GM23338 (cell line): ENCODE measurements at regions not wholly inside any gene's neighbourhood (a gene's known extent, or its start where the extent isn't known, plus 50 kb on each side); places are given as distances from the start of the nearest gene placed in this dataset.

Experiments used
- ATAC-seq: fragments of 200-7000 bp; cut with Tn5 transposase; 3 replicates; pipeline ENCODE4 v1.9.1; 2020
- DNase-seq: peaks from one replicate; pipeline ENCODE4 v3.0.0-alpha.2; 2015; ENCODE audit warnings: low spot score
- H2AFZ ChIP-seq: fragments of 200-600 bp; sonication (generic); 2 replicates; pipeline ENCODE4 v1.8.0; 2016; ENCODE audit warnings: antibody characterized with exemption, mild to moderate bottlenecking, moderate library complexity
- H3F3A ChIP-seq: fragments of 200-600 bp; sonication (generic); replicated peaks from 2 replicates; pipeline ENCODE4 v1.8.0; 2017; ENCODE audit warnings: antibody characterized with exemption, mixed run types, low read depth
- H3K27ac ChIP-seq: fragments of 200-600 bp; sonication (generic); 2 replicates; pipeline ENCODE4 v1.6.1; 2016; ENCODE audit warnings: low read depth
- H3K27me3 ChIP-seq: fragments of 200-600 bp; sonication (generic); 2 replicates; pipeline ENCODE4 v1.8.0; 2016; ENCODE audit warnings: mild to moderate bottlenecking, mixed run types, moderate library complexity; ENCODE audit not compliant: insufficient read depth
- H3K36me3 ChIP-seq: fragments of 200-600 bp; sonication (generic); 2 replicates; pipeline ENCODE4 v1.8.0; 2016; ENCODE audit warnings: mild to moderate bottlenecking; ENCODE audit not compliant: insufficient read depth
- H3K4me1 ChIP-seq: fragments of 200-600 bp; sonication (generic); 2 replicates; pipeline ENCODE4 v1.8.0; 2016; ENCODE audit warnings: mild to moderate bottlenecking, moderate library complexity; ENCODE audit not compliant: insufficient read depth
- H3K4me2 ChIP-seq: fragments of 200-600 bp; sonication (generic); 2 replicates; pipeline ENCODE4 v1.7.1; 2017; ENCODE audit warnings: mixed run types
- H3K4me3 ChIP-seq: fragments of 200-600 bp; sonication (generic); 2 replicates; pipeline ENCODE4 v1.6.1; 2016; ENCODE audit warnings: mixed run types
- H3K79me2 ChIP-seq: fragments of 200-600 bp; sonication (generic); replicated peaks from 2 replicates; pipeline ENCODE4 v1.8.0; 2017; ENCODE audit warnings: mild to moderate bottlenecking; ENCODE audit not compliant: insufficient read depth
- H3K9me2 ChIP-seq: fragments of 200-600 bp; sonication (generic); 2 replicates; pipeline ENCODE4 v1.8.0; 2017; ENCODE audit not compliant: insufficient read depth
- H4K20me1 ChIP-seq: fragments of 200-600 bp; sonication (generic); replicated peaks from 2 replicates; pipeline ENCODE4 v1.8.0; 2017; ENCODE audit warnings: mild to moderate bottlenecking; ENCODE audit not compliant: insufficient read depth
- H3K27ac Mint-ChIP-seq: 2 replicates; pipeline ENCODE4 v1.8.0; 2020; ENCODE audit warnings: inconsistent platforms, mild to moderate bottlenecking, moderate library complexity, mixed read lengths
- H3K27me3 Mint-ChIP-seq: 3 replicates; pipeline ENCODE4 v1.8.0; 2022; ENCODE audit warnings: low read depth, mild to moderate bottlenecking, moderate library complexity, mixed read lengths, inconsistent platforms; ENCODE audit not compliant: insufficient read depth, poor library complexity
- H3K36me3 Mint-ChIP-seq: 3 replicates; pipeline ENCODE4 v1.8.0; 2021; ENCODE audit warnings: low read depth, mild to moderate bottlenecking, inconsistent platforms, moderate library complexity, mixed read lengths
- H3K4me1 Mint-ChIP-seq: 3 replicates; pipeline ENCODE4 v1.8.0; 2020; ENCODE audit warnings: mild to moderate bottlenecking, inconsistent platforms, mixed read lengths
- H3K4me3 Mint-ChIP-seq: 3 replicates; pipeline ENCODE4 v1.8.0; 2021; ENCODE audit warnings: moderate library complexity, mild to moderate bottlenecking, inconsistent platforms, mixed read lengths
- H3K9me3 Mint-ChIP-seq: 3 replicates; pipeline ENCODE4 v1.8.0; 2020; ENCODE audit warnings: moderate library complexity, mild to moderate bottlenecking, inconsistent platforms, mixed read lengths
- CREB1 ChIP-seq: fragments of 250-450 bp; sonication (Bioruptor Pico); IDR thresholded peaks from 2 replicates; pipeline ENCODE4 v1.5.0; 2020; ENCODE audit warnings: low read depth, mild to moderate bottlenecking, moderate library complexity
- ETS1 ChIP-seq: IDR thresholded peaks from 2 replicates; pipeline ENCODE4 v1.6.1; 2016; ENCODE audit warnings: antibody characterized with exemption
- EZH2 ChIP-seq: fragments of 200-600 bp; sonication (generic); IDR thresholded peaks from one replicate; pipeline ENCODE4 v1.8.0; 2017; ENCODE audit warnings: antibody characterized with exemption, mild to moderate bottlenecking, low read depth; ENCODE audit not compliant: unreplicated experiment
- EZH2phosphoT487 ChIP-seq: fragments of 200-600 bp; sonication (generic); IDR thresholded peaks from one replicate; pipeline ENCODE4 v1.8.1; 2018; ENCODE audit warnings: antibody characterized with exemption; ENCODE audit not compliant: unreplicated experiment
- JUNB ChIP-seq: IDR thresholded peaks from one replicate; pipeline ENCODE4 v1.6.1; 2016; ENCODE audit warnings: antibody characterized with exemption; ENCODE audit not compliant: unreplicated experiment
- POLR2AphosphoS5 ChIP-seq: IDR thresholded peaks from 2 replicates; pipeline ENCODE4 v1.6.1; 2016; ENCODE audit warnings: antibody characterized with exemption, low read depth
- REST ChIP-seq: IDR thresholded peaks from one replicate; pipeline ENCODE4 v1.6.1; 2018; ENCODE audit warnings: antibody characterized with exemption; ENCODE audit not compliant: unreplicated experiment
- ZNF331 ChIP-seq: fragments of 250-450 bp; sonication (Bioruptor Pico); IDR thresholded peaks from 2 replicates; pipeline ENCODE4 v1.5.0; 2020; ENCODE audit warnings: low read depth, mild to moderate bottlenecking, moderate library complexity
- ZNF462 ChIP-seq: fragments of 250-450 bp; sonication (Bioruptor Pico); IDR thresholded peaks from 2 replicates; pipeline ENCODE4 v1.5.0; 2020; ENCODE audit warnings: mild to moderate bottlenecking, moderate library complexity

- TF ChIP-seq ZNF462 (CRISPR knock-in tag) (no peak), EZH2 (no peak), ETS1 (no peak), REST (no peak)
Measured at GRCh38 chr12:97222391-97222790, 240.2 kb upstream of the RMST start (continued).

GRCh38 chr12:97223419-97223818 is 239.2 kb upstream of the RMST start:
- H3K4me3 Mint-ChIP-seq: no peak overlapping the region
- ATAC-seq: no peak
- TF ChIP-seq POLR2AphosphoS5 (no peak), JUNB (no peak), CREB1 (CRISPR knock-in tag) (no peak), ETS1 (no peak), EZH2 (no peak), REST (no peak), ZNF331 (CRISPR knock-in tag) (no peak), EZH2phosphoT487 (no peak)

More at GRCh38 chr12:97223419-97223818, 239.2 kb upstream of the RMST start:
- Histone ChIP-seq H4K20me1 (no peaks in the 10 kb centered on the region), H3K9me2 (0 out of 2 replicates have a peak, but pooled peaks cover 3% of the 10 kb centered on the region), H3F3A (no peaks in the 10 kb centered on the region), H3K4me1 (no peaks in the 10 kb centered on the region), H3K27ac (no peak overlapping the region), H2AFZ (no peak overlapping the region), H3K4me2 (no peak overlapping the region), H3K4me3 (no peak overlapping the region), H3K36me3 (no peaks in the 10 kb centered on the region), H3K79me2 (no peaks in the 10 kb centered on the region), H3K27me3 (no peaks in the 10 kb centered on the region)
- H3K9me3 Mint-ChIP-seq: no peaks in the 10 kb centered on the region; the same call in 2 of the 3 replicates
- peaks cover 4% of the 10 kb centered on the region; the same call in 1 of the 3 replicates for H3K36me3 Mint-ChIP-seq
- no peaks in the 10 kb centered on the region for H3K4me1 Mint-ChIP-seq
- no peak for DNase-seq
- no peak overlapping the region for H3K27ac Mint-ChIP-seq
- no peaks in the 10 kb centered on the region for H3K27me3 Mint-ChIP-seq
